GM18517 (cell line): ENCODE measurements at regions not wholly inside any gene's neighbourhood (a gene's known extent, or its start where the extent isn't known, plus 50 kb on each side); places are given as distances from the start of the nearest gene placed in this dataset.

Experiments
- ATAC-seq: cut with Tn5 transposase; IDR thresholded peaks from one replicate; pipeline ENCODE4 v1.9.1; 2021; ENCODE audit warnings: mild to moderate bottlenecking, moderate library complexity; ENCODE audit not compliant: unreplicated experiment

DNA sequence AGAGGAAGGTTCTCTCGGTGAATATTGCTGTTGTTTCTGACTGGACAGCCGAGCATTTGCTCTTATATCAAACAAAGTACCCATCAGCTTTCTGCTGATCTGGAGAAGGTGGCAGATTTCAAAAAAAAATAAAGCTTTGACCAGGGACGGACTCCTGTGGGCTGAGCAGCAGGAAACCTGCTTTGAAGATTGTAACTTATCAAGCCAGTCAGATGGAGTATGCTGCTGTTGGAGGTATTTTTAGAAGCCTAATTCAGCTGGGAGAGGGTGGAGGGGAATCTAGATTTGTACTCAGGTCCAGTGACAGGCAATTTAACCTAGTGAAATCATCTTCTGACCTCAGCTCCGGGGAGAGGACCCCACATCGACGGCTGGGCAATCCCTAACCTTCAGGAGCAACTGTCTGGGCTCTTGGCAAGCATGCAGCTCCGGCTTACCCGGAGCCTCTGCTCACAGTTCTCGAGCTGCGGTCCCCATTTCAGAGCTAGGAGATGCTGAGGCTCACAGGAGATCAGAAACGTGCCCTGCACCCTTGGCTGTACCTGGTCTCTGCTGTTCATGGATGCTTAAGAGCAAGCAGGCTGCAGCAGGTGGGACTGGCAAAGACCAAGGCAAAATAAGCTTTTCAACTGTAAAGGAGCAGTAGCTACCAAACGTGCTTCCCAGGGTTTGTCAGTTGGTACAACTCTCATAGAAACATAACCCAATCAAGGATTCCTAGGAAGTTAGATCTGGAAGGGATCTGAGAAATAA is 89.3 kb upstream of the ST8SIA2 start:
- no peak for ATAC-seq

GRCh38 chr15:92305343-92305742 is 88.3 kb upstream of the ST8SIA2 start:
- ATAC-seq: no peak

- no peak for ATAC-seq
These were observed 87.0 kb upstream of the ST8SIA2 start for GRCh38 chr15:92306663-92307062.

GRCh38 chr15:92315144-92315543 is 78.5 kb upstream of the ST8SIA2 start:
- no peak for ATAC-seq

DNA sequence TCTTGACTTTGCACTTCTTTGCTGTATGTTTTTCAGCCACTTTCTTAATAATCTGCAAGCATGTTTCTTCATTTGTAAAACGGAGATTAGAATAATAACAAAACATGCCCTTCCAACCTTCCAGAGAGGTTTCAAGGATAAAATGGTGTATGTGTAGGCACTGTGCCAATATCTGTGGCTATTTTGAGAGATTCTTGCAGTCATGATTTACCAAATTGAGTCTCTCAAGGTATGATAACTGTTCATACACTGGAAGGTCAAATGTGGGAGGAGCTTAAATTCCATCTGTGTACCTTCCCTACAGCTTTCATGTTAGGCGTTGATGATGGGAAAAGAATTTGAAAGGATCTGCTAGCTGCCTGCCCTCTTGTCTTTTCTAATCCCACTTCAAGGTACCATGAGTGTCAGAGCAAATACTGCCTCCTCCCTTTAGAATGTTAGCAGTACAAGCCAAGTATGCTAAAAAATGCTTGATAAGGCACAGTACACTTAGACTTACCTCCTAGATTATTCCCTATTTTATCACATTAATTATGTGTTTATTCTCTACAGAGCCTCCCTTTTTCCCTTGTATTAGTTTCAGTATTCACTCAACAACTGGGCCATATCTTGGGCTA is 78.0 kb upstream of the ST8SIA2 start:
- no peak for ATAC-seq

- ATAC-seq: no peak
These were observed 76.9 kb upstream of the ST8SIA2 start for GRCh38 chr15:92316586-92317295.

DNA sequence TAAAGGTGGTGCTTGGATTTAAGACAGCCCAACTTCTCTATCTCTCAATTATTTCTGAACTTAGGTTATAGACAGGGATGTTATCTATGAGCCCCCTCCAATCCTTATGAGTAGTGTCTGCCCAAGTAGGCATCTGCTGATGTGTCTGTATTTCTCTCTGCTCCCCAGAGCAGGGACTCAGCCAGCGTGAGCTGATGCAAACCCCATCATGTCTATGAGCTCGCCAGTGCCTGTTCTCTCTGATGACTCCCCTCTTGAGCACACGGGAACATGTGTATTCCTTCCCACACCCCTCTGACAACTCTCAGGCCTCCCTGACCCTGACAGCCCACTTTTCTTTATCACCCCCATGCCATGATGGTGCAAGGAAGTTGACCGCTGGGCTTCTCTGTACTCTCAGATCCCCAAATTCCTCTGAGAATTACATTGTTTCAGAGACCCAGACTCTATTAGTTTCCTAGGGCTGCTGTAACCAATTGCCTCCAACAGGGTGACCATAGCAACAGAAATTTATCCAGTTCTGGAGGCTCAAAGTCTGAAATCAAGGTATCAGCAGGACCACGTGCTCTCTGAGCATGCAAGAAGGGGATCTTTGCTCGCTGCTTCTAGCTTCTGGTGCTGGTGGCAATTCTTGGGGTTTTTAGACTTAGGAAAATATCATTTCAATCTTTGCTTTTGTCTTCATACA is 73.5 kb upstream of the ST8SIA2 start:
- ATAC-seq: no peak

DNA sequence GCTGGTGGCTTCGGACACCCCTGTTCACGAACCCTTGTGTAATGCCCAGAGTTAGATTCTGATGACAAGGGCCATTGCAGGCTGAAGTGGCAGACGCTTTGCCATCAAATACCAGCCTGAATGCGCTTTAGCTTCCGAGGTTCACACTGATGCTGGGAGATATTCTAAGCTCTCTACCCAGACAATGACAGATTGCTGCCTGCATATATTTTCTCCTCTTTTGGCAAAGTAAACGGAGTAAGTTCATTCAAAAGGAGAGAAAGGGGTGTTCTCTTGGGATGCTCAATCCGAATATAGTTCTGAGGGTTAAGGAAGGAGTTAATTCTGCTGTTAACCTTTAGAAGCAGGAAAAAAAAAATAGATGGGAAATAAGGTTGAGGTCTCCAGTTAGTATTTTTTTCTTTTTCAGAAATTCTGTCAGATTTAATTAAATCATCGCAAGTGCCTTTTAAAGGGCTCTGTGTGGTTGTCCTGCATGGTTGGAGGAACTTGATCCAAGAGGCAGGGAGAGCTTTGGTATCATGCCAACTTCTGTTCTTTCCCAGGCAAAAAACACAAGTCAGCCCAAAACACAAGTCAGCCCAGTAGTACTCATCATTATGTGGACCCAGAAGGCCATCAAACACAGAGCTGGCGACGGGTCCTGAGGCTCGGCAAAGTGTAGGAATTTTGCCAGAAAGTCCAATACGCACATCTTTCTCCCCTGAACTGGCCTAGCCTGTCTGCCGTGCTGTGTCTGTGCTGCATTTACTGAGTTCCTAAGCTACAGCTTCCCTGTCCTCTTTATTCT is 70.9 kb upstream of the ST8SIA2 start:
- no peak for ATAC-seq

DNA sequence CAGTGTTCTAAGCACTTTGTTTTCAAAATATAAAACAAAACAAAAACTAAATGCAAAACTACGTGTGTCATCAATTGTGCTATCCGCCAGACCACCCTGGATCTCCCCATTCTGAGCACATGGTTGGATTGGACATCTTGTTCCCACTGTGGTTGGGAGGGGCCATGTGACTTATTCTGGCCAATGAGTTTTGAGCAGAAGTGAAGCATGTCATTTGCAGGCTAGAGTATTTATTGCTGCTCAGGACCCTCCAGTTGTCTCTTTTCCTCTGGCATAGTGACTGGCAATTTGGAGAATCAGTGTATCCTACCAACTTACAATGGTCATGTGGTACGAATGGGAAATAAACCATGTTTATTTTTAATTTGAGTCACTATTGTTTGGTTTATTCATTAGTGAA is 70.2 kb upstream of the ST8SIA2 start:
- no peak for ATAC-seq

DNA sequence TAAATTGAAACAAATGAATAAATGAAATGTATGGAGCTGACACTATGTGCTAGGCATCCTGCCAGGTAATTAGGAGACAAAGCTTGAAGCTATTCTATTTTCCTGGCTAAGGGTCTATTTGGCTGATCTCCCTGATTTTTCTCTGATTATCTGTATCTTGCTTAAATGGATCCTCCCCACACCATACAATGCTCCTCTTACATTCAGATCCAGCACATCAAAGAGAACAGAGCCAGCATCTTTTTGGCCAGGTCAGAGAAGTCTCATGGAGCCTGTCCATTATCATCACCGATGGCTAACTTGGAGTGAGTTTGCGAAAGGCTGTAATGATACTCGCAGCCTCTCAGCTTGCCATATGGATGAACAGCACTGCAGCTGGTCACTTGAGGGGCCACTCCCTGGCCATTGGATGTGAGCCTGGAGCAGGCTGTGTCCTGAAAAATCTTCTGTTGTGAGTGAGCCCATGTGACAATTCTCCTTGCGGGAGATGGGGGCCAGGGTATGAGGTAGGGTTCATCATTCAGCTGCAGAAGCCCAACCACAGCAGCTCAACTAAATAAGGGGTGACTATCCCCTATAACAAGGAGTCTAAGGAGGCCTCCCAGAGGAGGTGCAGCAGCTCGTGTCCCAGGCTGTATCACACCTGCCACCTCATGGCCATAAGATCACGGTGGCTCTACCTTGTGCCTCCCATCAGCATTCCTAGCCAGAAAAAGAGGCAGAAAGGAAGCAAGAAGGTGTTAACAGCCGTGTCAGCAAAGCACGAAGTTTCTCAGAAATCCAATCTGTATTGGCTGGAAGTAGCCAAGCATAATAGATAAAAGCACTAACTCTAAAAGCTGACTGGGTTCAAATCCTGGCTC is 69.3 kb upstream of the ST8SIA2 start:
- no peak for ATAC-seq

- ATAC-seq: no peak
These were observed 67.4 kb upstream of the ST8SIA2 start for GRCh38 chr15:92326236-92326635.

- no peak for ATAC-seq
These were observed 66.6 kb upstream of the ST8SIA2 start for GRCh38 chr15:92327033-92327432.

GRCh38 chr15:92328207-92328606 is 65.5 kb upstream of the ST8SIA2 start:
- ATAC-seq: no peak

- ATAC-seq: no peak
These were observed 61.4 kb upstream of the ST8SIA2 start for GRCh38 chr15:92332125-92332899.

- no peak for ATAC-seq
These were observed 60.0 kb upstream of the ST8SIA2 start for GRCh38 chr15:92333709-92334108.

- no peak for ATAC-seq
These were observed 57.2 kb upstream of the ST8SIA2 start for GRCh38 chr15:92336419-92336987.

- no peak for ATAC-seq
These were observed 54.3 kb upstream of the ST8SIA2 start for GRCh38 chr15:92339361-92339760.
